Stomach smooth muscle (tissue), 2 donors: ENCODE measurements at regions not wholly inside any gene's neighbourhood (a gene's known extent, or its start where the extent isn't known, plus 50 kb on each side); places are given as distances from the start of the nearest gene placed in this dataset.
"Not testable (repeated sequence)": the region's sequence is repeated elsewhere in the genome, so short reads cannot be mapped to it uniquely, and the experiment has no call there.

Experiments used
- H3K27ac ChIP-seq: one replicate; pipeline ENCODE4 v1.7.0; 2013; ENCODE audit warnings: mild to moderate bottlenecking, low read length, inconsistent platforms
- H3K27me3 ChIP-seq, 2 donors: one replicate each; pipeline ENCODE4 v1.7.0; 2013; ENCODE audit warnings: low read length in 2 of 2; ENCODE audit not compliant: insufficient read depth in 2 of 2, control insufficient read depth in 1 of 2
- H3K36me3 ChIP-seq, 2 donors: one replicate each; pipeline ENCODE4 v1.7.0; 2013; ENCODE audit warnings: low read length in 2 of 2; ENCODE audit not compliant: control insufficient read depth in 2 of 2, insufficient read depth in 2 of 2
- H3K4me1 ChIP-seq: one replicate; pipeline ENCODE4 v1.7.0; 2013; ENCODE audit warnings: low read length; ENCODE audit not compliant: control insufficient read depth, insufficient read depth
- H3K4me3 ChIP-seq, 2 donors: one replicate each; pipeline ENCODE4 v1.7.0; 2013; ENCODE audit warnings: low read length in 2 of 2
- H3K9ac ChIP-seq, 2 donors: one replicate each; pipeline ENCODE4 v1.7.0; 2013; ENCODE audit warnings: low read length in 2 of 2, mild to moderate bottlenecking in 1 of 2
- H3K9me3 ChIP-seq, 2 donors: one replicate each; pipeline ENCODE4 v1.7.0; 2013; ENCODE audit warnings: low read length in 2 of 2; ENCODE audit not compliant: control insufficient read depth in 2 of 2
- donor health status: healthy.
- donor health status: Pancreatic carcinoma.

DNA sequence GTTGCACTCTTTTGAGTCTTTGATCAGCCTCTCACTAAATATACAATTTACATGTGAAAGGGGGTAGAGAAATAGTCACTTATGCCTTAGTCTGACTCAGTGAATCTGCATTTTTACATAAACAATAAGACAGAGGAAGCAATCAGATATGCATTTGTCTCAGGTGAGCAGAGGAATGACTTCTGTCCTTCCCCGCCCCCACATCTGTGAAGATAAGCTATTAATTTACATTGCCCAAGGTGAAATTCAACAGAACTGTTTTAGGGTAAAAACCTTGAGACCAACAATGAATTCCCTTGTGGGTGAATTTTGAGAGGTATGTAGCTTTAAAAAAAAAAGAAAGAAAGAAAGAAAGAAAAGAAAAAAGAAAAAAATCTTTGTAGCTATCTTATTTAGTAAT lies 1302.9 kb upstream of the ACVR2A start:
- Histone ChIP-seq H3K9ac (no peak overlapping the region), H3K36me3 (no peaks in the 10 kb centered on the region), H3K9me3 (no peaks in the 10 kb centered on the region), H3K4me3 (no peak overlapping the region), H3K4me1 (no peaks in the 10 kb centered on the region), H3K27ac (no peak overlapping the region), H3K27me3 (no peaks in the 10 kb centered on the region)

DNA sequence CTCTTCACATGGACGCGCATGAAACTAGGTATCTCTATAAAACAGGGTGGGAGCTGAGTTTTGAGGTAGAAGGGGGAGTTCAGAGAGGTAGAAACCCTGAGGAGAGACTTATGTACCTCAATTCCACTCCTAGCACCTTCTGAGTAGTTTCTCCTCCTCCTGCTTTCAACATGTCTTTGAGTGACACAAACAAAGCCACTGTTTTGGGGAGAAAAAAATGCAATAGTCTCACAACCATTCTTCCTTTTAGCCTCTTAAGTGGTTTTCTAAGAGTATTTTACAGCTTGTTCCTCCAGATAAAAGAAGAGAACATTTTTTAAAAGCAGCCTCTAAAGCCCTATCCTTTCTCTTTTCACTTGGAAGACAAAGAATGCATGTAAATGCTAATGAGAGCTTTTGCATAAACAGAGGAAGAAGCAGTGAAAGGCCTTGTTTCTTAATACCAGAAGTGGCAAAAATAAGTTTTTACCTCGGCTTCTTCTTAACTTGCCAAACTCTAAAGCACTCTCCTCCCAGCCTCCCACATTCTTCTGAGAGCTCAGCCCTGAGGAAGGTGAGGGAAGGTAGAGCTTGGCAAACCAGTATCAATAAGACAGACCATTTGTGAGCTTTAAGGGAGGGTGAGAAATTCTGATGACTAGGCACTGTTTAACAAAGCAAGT lies 1304.4 kb upstream of the ACVR2A start:
- Histone ChIP-seq H3K27me3 (no peaks in the 10 kb centered on the region), H3K4me3 (no peak overlapping the region), H3K9me3 (no peaks in the 10 kb centered on the region), H3K36me3 (no peaks in the 10 kb centered on the region), H3K27ac (no peak overlapping the region), H3K9ac (no peak overlapping the region), H3K4me1 (no peaks in the 10 kb centered on the region)

DNA sequence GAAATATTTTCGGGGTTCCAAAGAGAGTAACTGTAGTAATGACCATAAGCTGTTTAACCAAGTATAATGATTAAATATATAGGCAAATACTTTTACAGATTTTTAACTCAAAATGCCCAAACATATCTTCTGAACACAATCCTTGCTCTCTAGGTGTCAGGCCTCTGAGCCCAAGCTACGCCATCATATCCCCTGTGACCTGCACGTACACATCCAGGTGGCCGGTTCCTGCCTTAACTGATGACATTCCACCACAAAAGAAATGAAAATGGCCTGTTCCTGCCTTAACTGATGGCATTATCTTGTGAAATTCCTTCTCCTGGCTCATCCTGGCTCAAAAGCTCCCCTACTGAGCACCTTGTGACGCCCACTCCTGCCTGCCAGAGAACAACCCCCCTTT lies 1305.1 kb upstream of the ACVR2A start:
- not testable (repeated sequence) for H3K4me1 ChIP-seq, H3K36me3 ChIP-seq, H3K27me3 ChIP-seq, H3K9ac ChIP-seq, H3K27ac ChIP-seq, H3K9me3 ChIP-seq, H3K4me3 ChIP-seq

DNA sequence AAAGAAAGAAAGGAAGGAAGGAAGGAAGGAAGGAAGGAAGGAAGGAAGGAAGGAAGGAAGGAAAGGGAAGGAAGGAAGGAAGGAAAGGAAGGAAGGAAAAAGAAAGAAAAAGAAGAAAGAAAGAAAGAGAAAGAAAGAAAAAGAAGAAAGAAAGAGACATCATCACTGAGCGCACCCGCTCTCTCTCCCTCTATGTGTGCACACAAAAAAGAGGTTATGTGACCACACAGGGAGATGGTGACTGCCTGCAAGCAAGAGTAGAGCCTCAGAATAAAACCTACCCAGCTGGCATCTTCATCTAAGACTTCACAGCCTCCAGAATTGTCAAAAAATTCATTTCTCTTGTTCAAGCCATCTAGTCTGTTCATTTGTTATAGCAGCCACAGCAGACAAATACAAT lies 1307.4 kb upstream of the ACVR2A start:
- no peaks in the 10 kb centered on the region for H3K27me3 ChIP-seq
- no peaks in the 10 kb centered on the region for H3K4me1 ChIP-seq
- no peak overlapping the region for H3K4me3 ChIP-seq
- no peak overlapping the region for H3K27ac ChIP-seq
- no peaks in the 10 kb centered on the region for H3K36me3 ChIP-seq
- H3K9me3 ChIP-seq: no peaks in the 10 kb centered on the region
- H3K9ac ChIP-seq: no peak overlapping the region

DNA sequence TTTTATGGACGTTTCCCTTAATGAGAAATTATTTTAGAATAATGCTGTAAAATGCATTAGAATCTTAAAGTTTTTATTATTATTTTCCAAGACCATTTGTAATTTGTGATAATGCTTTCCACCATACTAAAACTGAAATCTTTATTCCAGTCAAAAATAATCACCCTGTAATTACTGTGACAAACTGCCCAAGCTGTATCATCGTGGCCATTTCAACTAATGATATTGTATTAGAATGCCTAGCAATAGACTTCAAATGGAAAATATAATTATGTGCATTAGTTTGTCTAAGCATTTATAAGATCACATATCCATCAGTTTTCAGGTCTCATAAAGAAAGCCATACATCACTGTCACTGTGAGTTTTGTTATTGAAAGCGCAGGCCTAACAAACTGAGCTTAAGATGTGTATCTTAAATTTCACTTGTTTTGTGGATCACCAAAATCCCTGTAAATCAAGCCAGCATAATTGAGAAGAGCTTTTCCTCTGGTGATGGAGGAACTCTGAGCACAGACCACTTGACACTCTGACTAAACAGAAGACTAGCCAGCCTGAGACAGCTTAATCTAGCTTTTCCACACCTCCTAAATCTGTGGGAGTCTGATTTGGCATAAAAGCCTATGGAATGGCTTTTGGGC lies 1312.2 kb upstream of the ACVR2A start:
- Histone ChIP-seq H3K9ac (no peak overlapping the region), H3K27me3 (no peaks in the 10 kb centered on the region), H3K4me3 (no peak overlapping the region)

DNA sequence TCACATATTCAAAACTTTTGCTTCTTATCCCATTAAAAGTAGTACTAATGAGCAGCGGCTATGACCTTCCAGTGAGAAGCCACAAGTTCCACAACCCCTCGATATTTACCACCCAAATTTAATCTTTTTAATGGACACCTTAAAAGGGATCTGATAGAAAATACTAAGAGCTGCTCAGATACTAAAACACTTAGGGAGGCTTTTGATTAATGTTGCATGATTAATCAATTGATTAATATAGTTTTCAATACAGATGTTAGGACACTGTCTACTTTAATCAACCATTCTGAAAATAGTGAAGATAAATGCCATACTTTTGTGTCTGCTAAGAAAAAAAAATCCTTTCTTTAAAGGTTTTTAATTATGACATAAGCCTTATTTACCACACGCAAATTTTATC lies 1312.8 kb upstream of the ACVR2A start:
- Histone ChIP-seq H3K27me3 (no peaks in the 10 kb centered on the region), H3K9me3 (no peaks in the 10 kb centered on the region), H3K4me1 (no peaks in the 10 kb centered on the region), H3K9ac (no peak overlapping the region), H3K4me3 (no peak overlapping the region), H3K36me3 (no peaks in the 10 kb centered on the region), H3K27ac (no peak overlapping the region)

More for the DNA sequence above, 1312.2 kb upstream of the ACVR2A start:
- Histone ChIP-seq H3K9me3 (no peaks in the 10 kb centered on the region), H3K27ac (no peak overlapping the region), H3K36me3 (no peaks in the 10 kb centered on the region), H3K4me1 (no peaks in the 10 kb centered on the region)

DNA sequence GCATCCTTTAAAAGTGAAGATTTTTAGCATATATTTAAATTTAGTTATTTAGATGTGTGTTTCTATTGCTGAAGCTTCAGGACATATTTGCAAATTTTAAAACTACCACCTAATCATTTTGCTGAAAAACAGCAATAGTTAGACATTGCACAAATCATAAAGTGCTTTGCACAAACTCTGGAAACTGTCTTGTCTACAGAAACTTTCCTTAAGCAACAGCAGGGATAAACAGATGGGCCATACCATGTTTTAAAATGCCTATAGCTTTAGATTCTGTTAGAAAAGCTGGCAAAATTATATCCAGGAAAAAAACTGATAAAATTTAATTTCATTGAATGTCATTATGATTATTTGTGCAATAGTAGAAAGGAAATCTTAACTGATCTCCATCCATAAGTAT lies 1313.9 kb upstream of the ACVR2A start:
- H3K4me3 ChIP-seq: no peak overlapping the region
- H3K36me3 ChIP-seq: no peaks in the 10 kb centered on the region
- no peak overlapping the region for H3K9ac ChIP-seq
- H3K27ac ChIP-seq: no peak overlapping the region
- no peaks in the 10 kb centered on the region for H3K4me1 ChIP-seq
- H3K9me3 ChIP-seq: no peaks in the 10 kb centered on the region
- H3K27me3 ChIP-seq: no peaks in the 10 kb centered on the region

DNA sequence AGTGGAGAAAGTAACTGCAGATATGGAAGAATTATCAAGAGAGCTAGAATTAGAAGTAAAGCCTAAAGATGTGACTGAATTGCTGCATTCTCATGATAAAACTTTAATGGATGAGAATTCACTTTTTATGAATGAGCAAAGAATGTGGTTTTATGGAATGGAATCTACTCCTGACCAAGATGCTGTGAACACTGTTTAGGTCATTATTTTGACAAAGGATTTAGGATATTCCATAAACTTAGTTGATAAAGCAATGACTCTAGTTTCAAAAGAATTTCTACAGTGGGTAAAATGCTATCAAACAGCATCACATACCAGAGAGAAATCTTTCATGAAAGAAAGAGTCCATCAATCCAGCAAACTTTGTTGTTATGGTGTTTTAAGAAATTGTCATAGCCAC lies 1317.7 kb upstream of the ACVR2A start:
- Histone ChIP-seq H3K9ac (no peak overlapping the region), H3K27me3 (no peaks in the 10 kb centered on the region), H3K4me3 (no peak overlapping the region), H3K36me3 (no peaks in the 10 kb centered on the region), H3K9me3 (no peaks in the 10 kb centered on the region), H3K27ac (no peak overlapping the region), H3K4me1 (no peaks in the 10 kb centered on the region)

DNA sequence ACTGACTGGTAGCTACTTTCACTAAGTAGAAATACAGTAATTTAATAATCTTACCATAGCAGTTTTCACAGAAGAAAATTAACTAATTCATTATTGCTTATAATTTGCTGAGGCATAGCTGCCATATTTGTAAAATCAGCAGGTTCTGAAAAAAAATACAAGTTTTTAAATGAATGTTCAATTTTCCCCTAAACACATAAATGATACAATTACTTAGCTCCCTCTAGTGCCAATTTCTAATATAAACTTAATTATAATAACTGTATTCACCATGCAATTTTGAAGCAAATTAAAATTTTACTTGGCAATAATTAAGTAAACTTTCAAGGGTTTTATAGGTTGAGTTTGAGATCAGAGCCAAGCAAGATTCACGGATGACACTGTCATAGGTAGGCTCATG lies 1321.6 kb upstream of the ACVR2A start:
- Histone ChIP-seq H3K9ac (no peak overlapping the region), H3K36me3 (no peaks in the 10 kb centered on the region), H3K4me3 (no peak overlapping the region), H3K27ac (no peak overlapping the region), H3K4me1 (no peaks in the 10 kb centered on the region), H3K27me3 (no peaks in the 10 kb centered on the region), H3K9me3 (no peaks in the 10 kb centered on the region)

DNA sequence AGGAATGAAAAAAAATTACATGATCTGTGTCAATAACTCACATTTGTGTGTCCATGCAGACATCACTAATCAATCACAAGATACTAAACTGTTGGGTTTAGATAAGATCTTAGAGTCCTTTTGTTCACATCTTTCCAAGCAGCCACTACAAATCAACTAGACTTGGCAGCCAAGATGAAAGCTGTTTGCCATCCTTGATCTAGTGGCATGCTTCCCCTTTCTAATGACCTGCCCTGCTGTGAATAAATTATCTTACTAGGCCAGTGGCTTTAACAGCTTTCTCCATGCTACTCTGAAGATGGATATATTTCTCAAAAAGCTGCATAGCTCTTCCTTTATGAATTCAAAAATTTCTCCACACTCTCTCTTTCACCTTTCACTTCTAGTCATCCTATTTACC lies 1338.0 kb upstream of the ACVR2A start:
- no peaks in the 10 kb centered on the region for H3K27me3 ChIP-seq
- no peak overlapping the region for H3K27ac ChIP-seq
- no peak overlapping the region for H3K9ac ChIP-seq
- no peaks in the 10 kb centered on the region for H3K36me3 ChIP-seq
- no peak overlapping the region for H3K4me3 ChIP-seq
- no peaks in the 10 kb centered on the region for H3K9me3 ChIP-seq
- H3K4me1 ChIP-seq: no peaks in the 10 kb centered on the region

DNA sequence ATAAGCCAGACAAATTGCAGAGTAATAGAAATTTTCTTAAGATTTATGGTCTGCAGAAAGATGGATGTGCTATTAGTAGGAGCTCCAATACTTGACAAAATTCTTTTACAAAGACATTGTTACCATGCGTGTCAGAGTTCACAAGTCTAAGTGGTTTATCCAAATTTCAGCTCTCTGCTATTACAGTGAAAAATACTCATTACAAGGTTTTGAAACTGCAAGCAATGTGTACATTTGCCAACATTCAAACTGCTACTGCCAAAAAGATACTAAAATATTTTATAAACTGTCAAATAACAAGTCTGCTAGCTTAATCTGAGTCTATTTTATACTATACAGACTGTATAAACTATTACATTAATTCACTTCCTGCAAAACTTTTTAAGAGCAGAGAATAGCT lies 1341.5 kb upstream of the ACVR2A start:
- H3K36me3 ChIP-seq: no peaks in the 10 kb centered on the region
- H3K27me3 ChIP-seq: no peaks in the 10 kb centered on the region
- no peaks in the 10 kb centered on the region for H3K4me1 ChIP-seq
- H3K4me3 ChIP-seq: no peak overlapping the region
- H3K9ac ChIP-seq: no peak overlapping the region
- no peak overlapping the region for H3K27ac ChIP-seq
- H3K9me3 ChIP-seq: no peaks in the 10 kb centered on the region
